GM18505 (cell line): ENCODE measurements at regions not wholly inside any gene's neighbourhood (a gene's known extent, or its start where the extent isn't known, plus 50 kb on each side); places are given as distances from the start of the nearest gene placed in this dataset.

Experiments
- ATAC-seq: cut with Tn5 transposase; IDR thresholded peaks from one replicate; pipeline ENCODE4 v1.9.1; 2021; ENCODE audit not compliant: unreplicated experiment
- POLR2A ChIP-seq: IDR thresholded peaks from 4 replicates; pipeline ENCODE4 v1.6.1; 2011; ENCODE audit warnings: borderline replicate concordance; ENCODE audit not compliant: insufficient read depth, insufficient read length; ENCODE audit errors: extremely low read depth

GRCh38 chr17:14946481-14946880 is 318.6 kb downstream of the PMP22 start:
- TF ChIP-seq POLR2A, result no peak
- ATAC-seq, result no peak

DNA sequence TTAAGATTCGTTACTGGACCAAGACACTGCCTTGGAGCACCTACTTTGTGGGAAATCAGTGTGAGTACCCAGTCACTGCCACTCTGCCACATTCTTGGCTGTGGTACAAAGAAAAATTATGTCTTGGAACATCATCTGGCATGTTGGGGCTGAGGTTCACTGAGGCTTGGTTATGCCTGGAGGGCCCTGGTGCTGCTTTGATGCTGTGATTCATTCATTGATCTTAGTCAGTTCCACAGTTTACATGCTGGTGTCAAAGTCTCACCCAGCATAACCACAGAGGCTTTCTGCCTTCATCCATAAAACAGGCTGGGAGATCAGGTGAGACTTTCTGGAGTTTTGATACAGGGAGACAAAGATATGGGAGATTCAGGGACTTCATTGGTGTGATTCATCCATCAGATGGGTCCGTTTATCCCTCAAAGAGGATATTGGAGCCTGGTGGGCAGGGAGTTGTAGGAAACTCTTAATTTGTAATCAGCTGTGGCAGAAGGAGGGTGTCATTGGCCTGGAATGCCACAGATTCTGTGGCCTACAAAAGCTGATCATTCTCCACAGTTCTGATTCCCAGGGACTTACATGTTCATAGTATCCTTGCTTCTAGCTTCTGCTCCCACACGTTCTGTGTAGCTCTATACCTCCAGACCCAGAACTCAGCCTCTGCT is 322.5 kb downstream of the PMP22 start:
- ATAC-seq, result no peak
- no peak for TF ChIP-seq POLR2A

DNA sequence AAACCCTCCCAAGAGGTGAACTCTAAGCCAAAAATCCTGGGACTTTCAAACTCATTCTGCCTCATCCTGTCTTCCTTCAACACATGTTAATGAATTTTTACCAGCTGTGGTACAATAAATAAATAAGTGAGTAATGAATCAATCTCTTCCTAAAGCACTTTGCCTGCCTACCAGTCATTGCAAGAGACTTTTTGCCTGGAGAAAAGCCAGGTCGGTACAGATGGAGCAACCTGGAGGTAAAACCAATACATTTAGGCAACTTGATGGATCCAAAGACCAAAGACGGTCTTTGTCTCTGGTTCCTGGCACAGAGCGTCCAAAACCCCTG is 324.2 kb downstream of the PMP22 start:
- ATAC-seq, result no peak
- TF ChIP-seq POLR2A, result no peak

DNA sequence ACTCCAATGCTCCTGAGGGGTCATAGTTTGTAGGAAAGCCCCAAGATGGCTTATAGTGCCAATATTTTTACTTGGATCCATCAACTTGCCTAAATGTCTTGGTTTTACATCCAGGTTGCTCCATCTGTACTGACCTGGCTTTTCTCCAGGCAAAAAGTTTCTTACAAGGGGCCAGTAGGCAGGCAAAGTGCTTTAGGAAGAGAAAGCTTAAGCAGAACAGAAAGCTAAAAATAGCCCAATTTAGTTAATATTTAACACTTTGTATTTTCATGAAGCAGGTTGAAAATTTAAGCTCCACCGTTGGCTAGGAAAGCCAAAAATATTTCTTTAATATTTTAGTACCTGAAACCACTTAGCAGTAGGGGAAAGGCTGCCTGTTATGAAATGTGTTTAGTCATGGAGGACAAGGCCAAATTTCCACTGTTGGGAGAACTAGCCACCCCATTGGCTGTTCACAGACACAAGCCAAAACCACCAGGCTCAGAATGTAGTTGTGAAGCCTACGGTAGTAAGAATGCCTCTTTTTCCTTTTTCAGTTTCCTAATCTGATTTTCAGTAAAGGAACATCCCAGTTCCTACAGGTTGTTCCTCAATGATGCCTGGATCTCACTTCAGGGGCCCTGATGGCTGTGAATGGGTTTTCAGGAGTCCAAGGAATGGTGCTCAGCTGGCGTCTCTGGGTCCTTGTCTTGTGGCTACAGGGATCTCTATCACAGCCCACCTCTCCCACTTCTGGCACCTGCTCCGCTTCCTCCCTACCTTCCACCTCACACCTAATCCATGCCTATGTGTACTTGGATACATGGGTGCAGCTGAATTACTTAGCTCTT is 324.8 kb downstream of the PMP22 start:
- no peak for ATAC-seq

GRCh38 chr17:14935845-14936485 is 329.2 kb downstream of the PMP22 start:
- no peak for ATAC-seq
- TF ChIP-seq POLR2A, result no peak

More for the DNA sequence above, 324.8 kb downstream of the PMP22 start:
- no peak for TF ChIP-seq POLR2A

DNA sequence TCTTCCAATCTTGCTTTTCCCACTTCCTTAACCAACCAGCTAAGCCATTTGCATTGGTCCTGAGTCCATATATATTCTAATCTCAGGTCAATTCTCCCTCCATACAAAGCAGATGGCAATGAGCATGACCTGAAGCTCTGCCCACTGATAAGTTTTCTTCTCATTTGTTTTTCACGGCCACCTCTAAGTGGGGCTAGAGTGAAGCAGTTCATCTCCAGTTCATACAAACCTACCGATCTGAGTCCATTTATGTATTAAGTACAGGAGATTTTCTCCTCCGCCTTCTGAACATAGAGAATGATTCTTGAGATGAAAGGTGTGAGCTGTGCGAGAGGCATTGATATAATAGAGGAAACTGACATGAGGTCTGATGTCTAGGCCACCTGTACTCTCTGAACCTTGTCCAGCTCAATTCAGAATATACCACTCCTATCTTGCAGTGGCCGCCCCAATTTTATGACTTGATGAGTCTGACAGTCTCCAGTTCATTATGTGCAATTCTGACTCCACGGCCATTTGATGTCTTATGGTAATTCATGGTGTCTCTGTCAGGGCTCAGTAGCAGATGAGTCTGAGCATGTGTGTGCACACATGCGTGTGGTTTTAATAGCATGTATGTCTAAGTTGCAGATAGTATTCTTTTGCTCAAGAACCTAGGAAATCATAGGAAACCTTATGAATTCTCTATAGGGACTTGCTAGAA is 329.8 kb downstream of the PMP22 start:
- TF ChIP-seq POLR2A, result no peak

GRCh38 chr17:14933676-14934075 is 331.4 kb downstream of the PMP22 start:
- no peak for TF ChIP-seq POLR2A

More for the DNA sequence above, 329.8 kb downstream of the PMP22 start:
- ATAC-seq, result no peak

DNA sequence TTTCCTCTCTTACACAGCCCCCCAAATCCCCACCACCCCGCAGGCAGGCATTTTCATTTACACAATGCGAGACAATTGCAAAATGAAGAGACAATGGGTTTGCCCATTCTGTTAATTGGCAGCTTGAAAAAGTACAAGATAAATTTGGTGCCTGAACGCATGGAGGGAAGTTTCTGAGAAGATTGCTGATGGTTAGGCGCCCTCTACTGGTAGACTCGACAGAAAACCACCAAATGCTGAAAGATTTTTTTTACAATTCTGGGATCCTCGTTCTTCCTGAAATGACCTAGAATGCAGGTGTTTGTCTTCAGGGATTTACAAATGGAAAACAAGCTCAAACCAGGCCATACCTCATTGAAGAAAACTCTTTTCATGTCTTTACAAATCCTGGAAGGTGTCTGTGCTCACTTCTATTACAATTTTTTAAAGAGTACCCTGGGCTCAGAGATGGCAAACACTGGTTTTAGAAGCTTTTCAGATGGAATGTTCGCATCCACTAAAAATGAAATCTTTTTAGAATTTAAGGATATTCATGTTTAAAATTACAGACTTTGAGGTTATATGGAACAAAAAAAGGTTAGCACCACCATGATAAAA is 338.5 kb downstream of the PMP22 start:
- TF ChIP-seq POLR2A, result no peak
- ATAC-seq, result no peak

More at GRCh38 chr17:14933676-14934075, 331.4 kb downstream of the PMP22 start:
- no peak for ATAC-seq

DNA sequence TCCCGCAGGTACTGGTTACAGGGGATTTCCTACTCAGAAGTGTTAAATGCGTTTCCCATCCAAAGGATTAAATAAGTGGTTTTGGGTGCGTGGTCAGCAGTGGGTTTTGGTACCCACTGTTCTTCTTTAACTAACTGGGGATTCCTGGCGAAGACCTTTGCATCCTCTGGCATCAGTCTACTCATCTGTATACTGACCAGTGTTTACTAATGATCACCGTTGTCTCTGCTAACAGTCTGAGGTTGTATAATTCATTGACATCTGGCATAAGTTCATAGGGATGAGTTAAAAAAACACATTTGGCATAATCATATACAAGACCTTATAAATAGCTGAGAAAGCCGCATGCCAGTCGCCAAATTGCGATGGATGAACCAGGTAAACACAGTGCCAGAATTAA is 339.1 kb downstream of the PMP22 start:
- no peak for TF ChIP-seq POLR2A
- ATAC-seq, result no peak

DNA sequence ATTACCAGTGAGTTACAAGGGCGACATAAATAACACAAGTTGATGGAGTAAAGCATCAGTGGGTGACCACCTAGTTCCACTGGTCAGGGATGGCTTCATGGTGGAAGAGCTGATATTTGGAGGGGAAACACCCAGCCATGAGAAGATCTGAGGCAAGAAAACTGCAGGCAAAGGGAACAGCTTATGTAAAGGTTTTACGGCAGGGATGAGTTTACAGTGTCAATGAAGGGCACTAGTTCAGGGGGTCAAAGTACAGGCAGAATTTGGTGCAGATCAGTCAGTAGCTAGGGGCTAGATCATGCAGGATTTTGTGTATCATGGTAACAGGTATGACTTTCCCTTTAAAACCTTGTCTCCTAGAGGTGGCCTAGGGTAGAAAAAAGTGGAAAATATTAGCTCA is 339.6 kb downstream of the PMP22 start:
- no peak for ATAC-seq
- TF ChIP-seq POLR2A, result no peak

DNA sequence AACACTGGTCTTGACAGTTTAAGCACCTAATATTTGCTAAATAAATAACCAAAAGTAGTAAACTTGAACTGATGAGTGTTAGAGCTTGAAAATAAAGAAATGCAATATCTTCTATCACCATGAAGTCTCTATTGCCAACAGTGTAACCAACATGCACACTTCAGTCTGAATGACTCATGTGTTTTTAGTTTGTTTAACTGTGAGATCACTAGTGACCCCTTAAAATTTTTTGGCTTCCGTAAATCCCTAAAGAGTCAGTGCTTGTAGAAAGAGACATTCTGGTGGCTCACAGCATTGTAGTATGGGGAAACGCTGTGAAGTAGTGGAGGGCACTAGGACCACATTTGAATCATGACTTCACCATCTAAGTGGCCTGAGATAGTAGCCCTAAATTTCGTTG is 341.1 kb downstream of the PMP22 start:
- ATAC-seq, result no peak
- no peak for TF ChIP-seq POLR2A

- ATAC-seq, result no peak
- TF ChIP-seq POLR2A, result no peak
Observed at GRCh38 chr17:14922411-14922810, 342.7 kb downstream of the PMP22 start.

- no peak for TF ChIP-seq POLR2A
- ATAC-seq, result no peak
Observed at GRCh38 chr17:14921936-14922335, 343.2 kb downstream of the PMP22 start.

DNA sequence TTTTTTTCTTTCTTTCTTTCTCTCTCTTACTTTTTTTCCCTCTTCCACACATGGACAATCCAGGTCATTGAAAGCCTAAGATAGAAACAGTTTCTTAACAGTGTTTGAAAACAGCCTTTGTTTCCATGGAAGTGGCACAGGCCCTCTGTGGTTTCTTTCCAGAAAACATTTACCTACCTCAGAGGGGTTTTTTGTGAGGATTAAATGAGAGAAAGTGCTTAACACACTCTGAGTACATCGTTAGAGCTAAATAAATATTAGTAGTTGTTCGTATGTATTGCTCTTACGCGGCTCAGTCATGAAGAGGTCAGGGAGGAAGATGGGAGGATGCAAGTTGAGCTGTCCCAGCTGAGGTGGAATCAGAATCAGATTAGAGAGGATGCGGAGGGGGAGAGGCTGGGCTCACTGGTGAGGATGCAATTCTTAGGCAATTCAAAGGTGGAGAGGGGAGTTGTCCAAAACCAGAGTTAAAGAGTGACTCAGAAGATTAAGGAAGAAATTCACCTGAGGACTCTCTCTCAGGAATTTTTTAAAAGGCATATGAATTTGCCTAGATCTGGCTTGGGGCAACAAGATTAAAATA is 345.4 kb downstream of the PMP22 start:
- no peak for ATAC-seq
- no peak for TF ChIP-seq POLR2A
